AG09319 (cell line): ENCODE measurements at regions not wholly inside any gene's neighbourhood (a gene's known extent, or its start where the extent isn't known, plus 50 kb on each side); places are given as distances from the start of the nearest gene placed in this dataset.

Source experiments
- DNase-seq: peaks from one replicate; pipeline ENCODE4 v3.0.0-alpha.2; 2010; ENCODE audit warnings: low read depth; ENCODE audit errors: extremely low read depth
- TF ChIP-seq, protein P1 (sequence below): IDR thresholded peaks from 2 replicates; pipeline ENCODE4 v1.5.1; 2011; ENCODE audit warnings: low read depth, mild to moderate bottlenecking, inconsistent platforms, low read length, moderate library complexity

DNA sequence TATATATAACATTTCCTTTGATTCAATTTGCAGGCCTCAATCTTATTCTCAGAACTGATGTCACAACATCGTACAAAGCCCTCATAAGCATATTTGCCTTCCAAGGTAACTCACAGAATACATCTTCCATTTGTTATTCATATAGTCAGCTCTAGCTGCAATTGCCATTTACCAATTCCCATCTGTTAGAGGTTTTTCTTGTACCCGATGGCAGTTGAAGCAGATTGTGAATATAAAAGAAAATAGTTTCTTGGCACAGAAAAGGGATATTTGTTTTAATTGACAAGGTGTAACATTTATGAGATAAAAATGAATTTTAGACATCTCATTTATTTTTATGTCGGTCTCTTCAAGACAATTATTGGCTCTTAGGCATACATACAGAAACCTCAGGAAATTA lies 311.3 kb downstream of the TRIML1 start:
- TF ChIP-seq, protein P1, sequence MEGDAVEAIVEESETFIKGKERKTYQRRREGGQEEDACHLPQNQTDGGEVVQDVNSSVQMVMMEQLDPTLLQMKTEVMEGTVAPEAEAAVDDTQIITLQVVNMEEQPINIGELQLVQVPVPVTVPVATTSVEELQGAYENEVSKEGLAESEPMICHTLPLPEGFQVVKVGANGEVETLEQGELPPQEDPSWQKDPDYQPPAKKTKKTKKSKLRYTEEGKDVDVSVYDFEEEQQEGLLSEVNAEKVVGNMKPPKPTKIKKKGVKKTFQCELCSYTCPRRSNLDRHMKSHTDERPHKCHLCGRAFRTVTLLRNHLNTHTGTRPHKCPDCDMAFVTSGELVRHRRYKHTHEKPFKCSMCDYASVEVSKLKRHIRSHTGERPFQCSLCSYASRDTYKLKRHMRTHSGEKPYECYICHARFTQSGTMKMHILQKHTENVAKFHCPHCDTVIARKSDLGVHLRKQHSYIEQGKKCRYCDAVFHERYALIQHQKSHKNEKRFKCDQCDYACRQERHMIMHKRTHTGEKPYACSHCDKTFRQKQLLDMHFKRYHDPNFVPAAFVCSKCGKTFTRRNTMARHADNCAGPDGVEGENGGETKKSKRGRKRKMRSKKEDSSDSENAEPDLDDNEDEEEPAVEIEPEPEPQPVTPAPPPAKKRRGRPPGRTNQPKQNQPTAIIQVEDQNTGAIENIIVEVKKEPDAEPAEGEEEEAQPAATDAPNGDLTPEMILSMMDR = no peak

DNA sequence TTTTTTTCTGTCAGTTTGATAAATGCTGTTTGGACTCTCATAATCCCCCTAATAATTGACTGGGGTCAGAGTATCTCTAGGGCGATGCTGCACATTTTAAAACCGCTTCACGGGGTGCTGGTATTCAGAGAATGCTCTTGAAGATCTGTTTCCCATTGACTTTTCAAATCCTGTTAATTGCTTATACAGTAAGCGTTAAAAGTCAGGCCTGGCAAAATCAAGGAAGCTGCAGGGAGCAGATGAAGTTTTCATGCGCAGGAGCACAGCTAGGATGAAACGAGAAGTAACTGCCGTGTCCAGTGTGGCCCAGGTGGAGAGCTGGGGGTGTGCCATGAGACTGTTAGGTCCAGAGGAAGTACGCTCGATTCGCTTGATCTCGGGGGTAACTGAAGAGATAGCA lies 312.9 kb downstream of the TRIML1 start:
- TF ChIP-seq, protein P1 = no peak
- no peak for DNase-seq

More for the DNA sequence above, 311.3 kb downstream of the TRIML1 start:
- DNase-seq = no peak

GRCh38 chr4:188454575-188454974 lies 315.3 kb downstream of the TRIML1 start:
- DNase-seq = no peak
- TF ChIP-seq, protein P1 = no peak

DNA sequence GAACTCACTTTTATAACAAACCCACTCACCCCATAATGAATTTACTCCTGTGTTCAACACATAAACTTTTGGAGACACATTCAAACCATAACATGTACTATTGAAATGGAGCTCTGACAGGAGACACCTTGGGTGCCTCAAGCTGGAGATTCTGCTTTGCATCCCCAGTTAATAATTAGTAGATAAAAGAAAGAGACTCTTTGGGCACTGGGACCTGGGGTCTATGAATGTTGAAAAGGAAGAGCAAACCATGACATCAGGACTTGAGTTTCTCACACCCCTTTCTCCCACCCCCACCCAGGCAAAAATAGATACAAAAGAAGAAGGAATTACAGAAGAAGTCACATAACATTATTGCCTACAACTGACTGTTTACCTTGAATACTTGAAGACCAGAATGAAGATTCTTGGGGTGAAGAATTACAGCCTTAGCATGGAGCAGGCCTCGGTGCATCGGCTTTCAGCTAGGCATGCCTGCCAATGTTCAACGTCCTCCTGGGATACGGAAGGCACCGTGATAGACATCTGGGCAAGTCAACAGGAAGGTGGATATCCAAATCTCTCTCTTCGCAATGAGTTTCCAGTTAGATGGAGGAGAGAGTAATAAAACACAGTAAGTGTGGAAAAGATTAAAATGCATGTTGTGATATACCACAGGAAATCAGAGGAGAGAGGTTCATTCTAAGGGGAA lies 316.0 kb downstream of the TRIML1 start:
- no peak for DNase-seq
- TF ChIP-seq, protein P1 = no peak

DNA sequence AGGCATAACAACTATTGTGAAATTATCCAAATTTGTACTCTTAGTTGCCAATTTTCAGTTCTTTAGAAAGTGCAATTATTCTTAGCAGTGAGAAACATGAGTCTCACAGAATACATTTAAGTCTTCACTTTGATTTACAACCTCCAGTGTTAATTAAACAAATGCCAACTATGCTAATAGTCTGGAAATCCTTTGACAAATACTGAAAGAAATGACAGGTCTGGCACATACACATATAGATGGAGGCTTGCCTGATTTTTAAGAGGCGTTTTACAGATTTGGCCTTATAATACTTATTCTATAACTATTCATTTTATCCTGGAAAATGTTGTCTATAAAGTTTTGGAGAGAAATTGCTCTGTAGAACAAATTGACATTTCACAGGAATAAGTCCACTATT lies 320.1 kb downstream of the TRIML1 start:
- DNase-seq = no peak

DNA sequence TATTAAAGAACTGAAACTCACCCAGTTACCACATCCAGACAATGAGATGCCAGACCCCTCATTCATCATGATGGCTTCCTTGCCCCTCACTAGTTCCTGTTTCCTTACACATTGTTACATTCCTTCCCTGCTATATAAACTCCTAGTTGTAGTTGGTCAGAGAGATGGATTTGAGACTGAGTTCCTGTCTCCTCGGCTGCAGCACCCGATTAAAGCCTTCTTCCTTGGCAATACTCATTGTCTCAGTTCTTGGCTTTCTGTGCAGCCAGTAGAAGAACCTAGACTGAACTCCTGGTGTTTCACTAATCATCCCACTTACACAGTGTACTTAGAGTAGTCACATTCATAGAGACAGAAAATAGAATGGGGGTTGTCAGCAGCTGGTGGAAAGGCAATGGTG lies 324.7 kb downstream of the TRIML1 start:
- no peak for DNase-seq
- TF ChIP-seq, protein P1 = no peak

More for the DNA sequence above, 320.1 kb downstream of the TRIML1 start:
- TF ChIP-seq, protein P1 = no peak

- TF ChIP-seq, protein P1 = no peak
- DNase-seq = no peak
Observed at GRCh38 chr4:188466001-188466400, 326.8 kb downstream of the TRIML1 start.
